DMS53 (cell line): ENCODE measurements at regions not wholly inside any gene's neighbourhood (a gene's known extent, or its start where the extent isn't known, plus 50 kb on each side); places are given as distances from the start of the nearest gene placed in this dataset.
A peak's percentile ranks its signal among the peaks of the same experiment; 100 is the strongest.

Experiments
- DNase-seq: peaks from one replicate; lab custom pipeline; 2025; lab: John Stamatoyannopoulos, UW

DNA sequence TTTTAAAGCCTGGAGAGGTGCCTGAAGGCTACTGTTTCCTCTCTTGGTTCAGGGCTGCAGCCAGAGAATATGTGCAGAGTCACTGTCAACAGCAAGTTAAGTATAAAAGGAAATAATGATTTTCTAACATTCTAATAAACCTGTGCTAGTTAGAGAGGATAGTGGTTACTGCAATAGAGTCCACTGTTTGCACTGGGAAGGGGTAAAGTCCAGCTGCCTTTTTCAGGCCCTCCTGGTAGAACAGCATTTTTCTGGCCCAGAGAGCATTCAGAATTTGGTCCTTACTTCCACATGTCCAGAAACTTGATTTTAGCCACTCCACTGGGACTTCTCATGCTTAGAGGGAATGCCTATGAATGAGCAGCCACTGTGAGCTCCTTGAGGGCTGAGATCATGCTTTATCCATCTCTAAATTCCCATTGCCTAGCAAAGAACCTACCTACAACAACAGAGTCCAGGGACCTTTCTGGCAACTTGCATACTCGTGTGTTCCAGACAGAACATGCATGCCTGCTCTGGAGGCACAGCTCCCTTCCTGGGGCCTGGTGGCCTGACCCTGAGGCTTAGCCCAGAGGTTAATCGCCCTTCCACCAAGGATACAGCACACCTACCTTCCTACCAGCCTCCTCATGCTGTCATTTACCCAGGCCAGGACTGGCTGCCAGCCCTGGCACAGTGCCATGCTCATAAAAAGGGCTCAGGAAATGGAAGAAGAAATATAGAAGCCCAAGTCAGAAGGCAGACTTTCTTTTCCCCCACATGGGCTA, 50.3 kb upstream of the ATP13A3 start:
- peak; percentile 64 for DNase-seq
